ENCODE measurements at regions not wholly inside any gene's neighbourhood (a gene's known extent, or its start where the extent isn't known, plus 50 kb on each side); places are given as distances from the start of the nearest gene placed in this dataset.

DNA sequence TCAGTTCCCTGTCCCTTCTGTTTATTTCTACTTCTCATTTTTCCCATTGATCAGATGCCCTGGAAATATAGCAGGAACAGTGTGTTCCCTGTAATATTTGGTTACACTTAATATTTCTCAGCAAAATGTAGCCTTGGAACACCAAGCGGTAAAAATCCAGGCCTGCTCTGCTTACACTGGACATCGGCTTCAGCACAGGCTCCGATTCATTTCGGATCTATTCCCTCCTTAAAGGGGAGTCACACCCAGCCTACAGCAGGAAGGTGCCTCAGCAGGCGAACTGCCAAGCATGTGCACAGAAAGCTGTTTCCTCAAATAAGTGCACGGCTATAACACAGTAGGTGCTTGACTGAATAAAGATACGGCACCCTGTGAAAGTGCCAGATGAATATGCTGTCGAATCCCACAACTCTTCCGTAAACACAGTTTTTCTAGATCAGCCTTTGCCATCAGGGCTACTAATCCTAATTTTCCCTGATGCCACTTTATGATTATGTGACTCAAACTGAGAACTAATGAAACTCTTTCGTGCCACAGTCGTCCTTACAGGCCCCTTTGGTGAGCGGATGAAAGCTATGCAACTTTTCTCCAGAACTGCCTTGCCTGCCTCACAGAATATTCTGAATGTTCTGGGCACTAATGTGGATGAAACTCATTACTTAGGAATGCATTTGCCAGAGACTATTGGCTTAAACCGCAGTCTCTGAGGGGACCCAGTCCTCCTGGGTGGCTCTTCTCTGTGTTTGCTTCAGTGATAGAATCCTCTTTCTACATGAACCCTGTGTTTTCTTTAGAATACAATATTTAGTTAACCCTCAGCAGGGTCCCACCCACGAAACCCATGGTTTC, 275.5 kb upstream of the RUNX1 start:
- Mint-ChIP-seq H3K27ac (no peak overlapping the region), H3K27me3 (ENCODE audit: low read depth) (no peaks in the 10 kb centered on the region), H3K4me1 (ENCODE audit: low read depth) (peaks cover 18% of the 10 kb centered on the region), H3K9me3 (no peaks in the 10 kb centered on the region), H3K36me3 (ENCODE audit: low read depth) (peaks cover 1% of the 10 kb centered on the region), H3K4me3 (no peak overlapping the region)
- no peak for DNase-seq (ENCODE audit: low spot score)

DNA sequence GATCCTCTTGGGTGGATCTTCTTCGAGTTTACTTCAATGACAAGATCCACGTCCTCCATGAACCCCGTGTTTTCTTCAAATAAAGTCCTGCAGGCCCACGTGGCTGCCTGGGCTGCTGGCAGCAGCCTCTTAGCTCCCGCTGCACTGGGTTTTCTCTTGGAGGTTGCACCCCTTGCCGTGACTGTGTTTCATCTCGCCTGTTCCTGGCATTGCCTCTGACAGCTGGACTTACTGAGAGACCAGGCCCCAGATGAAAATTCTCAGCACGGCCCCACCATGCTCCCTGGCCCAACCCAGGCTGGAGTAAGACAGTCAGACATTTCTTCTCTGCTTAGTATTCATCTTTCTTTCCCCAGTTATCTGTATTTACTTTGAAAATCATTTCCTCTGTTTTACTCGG, 274.8 kb upstream of the RUNX1 start:
- Mint-ChIP-seq H3K4me3 (no peak overlapping the region), H3K4me1 (ENCODE audit: low read depth) (peaks cover 16% of the 10 kb centered on the region), H3K27ac (no peak overlapping the region), H3K36me3 (ENCODE audit: low read depth) (peaks cover 1% of the 10 kb centered on the region), H3K27me3 (ENCODE audit: low read depth) (no peaks in the 10 kb centered on the region), H3K9me3 (no peaks in the 10 kb centered on the region)
- DNase-seq (ENCODE audit: low spot score): no peak

GRCh38 chr21:35321322-35322200, 272.5 kb upstream of the RUNX1 start:
- H3K4me3 Mint-ChIP-seq: no peak overlapping the region
- H3K27me3 Mint-ChIP-seq (ENCODE audit: low read depth): no peaks in the 10 kb centered on the region
- H3K4me1 Mint-ChIP-seq (ENCODE audit: low read depth): peaks cover 17% of the 10 kb centered on the region
- no peaks in the 10 kb centered on the region for H3K36me3 Mint-ChIP-seq (ENCODE audit: low read depth)
- H3K9me3 Mint-ChIP-seq: no peaks in the 10 kb centered on the region
- no peak overlapping the region for H3K27ac Mint-ChIP-seq
- no peak for DNase-seq (ENCODE audit: low spot score)

GRCh38 chr21:35319684-35320283, 270.7 kb upstream of the RUNX1 start:
- Mint-ChIP-seq H3K27me3 (ENCODE audit: low read depth) (no peaks in the 10 kb centered on the region), H3K4me3 (no peak overlapping the region), H3K4me1 (ENCODE audit: low read depth) (peaks cover 2% of the 10 kb centered on the region), H3K27ac (no peak overlapping the region), H3K9me3 (no peaks in the 10 kb centered on the region), H3K36me3 (ENCODE audit: low read depth) (no peaks in the 10 kb centered on the region)
- DNase-seq (ENCODE audit: low spot score): no peak

GRCh38 chr21:35316933-35317332, 267.8 kb upstream of the RUNX1 start:
- peak; percentile 66 for DNase-seq (ENCODE audit: low spot score)
- Mint-ChIP-seq H3K4me1 (ENCODE audit: low read depth) (peaks cover 2% of the 10 kb centered on the region), H3K9me3 (no peaks in the 10 kb centered on the region), H3K27me3 (ENCODE audit: low read depth) (no peaks in the 10 kb centered on the region), H3K27ac (no peak overlapping the region), H3K36me3 (ENCODE audit: low read depth) (no peaks in the 10 kb centered on the region), H3K4me3 (no peak overlapping the region)

- H3K27ac Mint-ChIP-seq: no peak overlapping the region
- H3K4me3 Mint-ChIP-seq: no peak overlapping the region
- no peaks in the 10 kb centered on the region for H3K36me3 Mint-ChIP-seq (ENCODE audit: low read depth)
- H3K4me1 Mint-ChIP-seq (ENCODE audit: low read depth): peaks cover 2% of the 10 kb centered on the region
- H3K9me3 Mint-ChIP-seq: no peaks in the 10 kb centered on the region
- no peak for DNase-seq (ENCODE audit: low spot score)
- no peaks in the 10 kb centered on the region for H3K27me3 Mint-ChIP-seq (ENCODE audit: low read depth)
Measured at GRCh38 chr21:35316456-35316855, 267.4 kb upstream of the RUNX1 start.

DNA sequence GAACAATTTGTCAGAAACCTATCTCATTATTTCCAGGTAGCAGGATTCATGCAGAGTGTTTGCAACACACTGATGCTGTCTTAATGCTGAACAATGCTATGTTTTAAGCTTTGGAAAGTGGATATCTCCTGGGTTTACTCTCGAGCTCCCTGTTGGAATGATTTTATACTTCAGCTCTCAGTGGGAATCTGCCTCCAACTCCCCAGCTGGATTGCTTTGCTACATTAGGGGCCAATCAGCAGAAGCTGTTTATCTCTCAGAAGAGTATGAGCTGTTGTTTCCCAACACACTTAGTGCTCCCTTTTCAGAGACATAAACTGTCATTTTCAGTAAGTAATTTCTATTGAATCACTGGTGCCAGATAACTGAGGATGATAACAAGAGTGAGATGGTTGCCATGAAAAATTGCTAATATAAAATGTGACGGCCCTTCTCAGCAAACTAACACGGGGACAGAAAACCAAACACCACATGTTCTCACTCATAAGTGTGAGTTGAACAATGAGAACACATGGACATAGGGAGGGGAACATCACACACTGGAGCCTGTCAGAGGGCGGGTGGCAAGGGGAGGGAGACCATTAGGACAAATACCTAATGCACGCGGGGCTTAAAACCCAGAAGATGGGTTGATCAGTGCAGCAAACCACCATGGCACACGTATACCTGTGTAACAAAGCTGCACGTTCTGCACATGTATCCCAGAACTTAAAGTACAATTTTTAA, 265.9 kb upstream of the RUNX1 start:
- H3K36me3 Mint-ChIP-seq (ENCODE audit: low read depth): no peaks in the 10 kb centered on the region
- no peak for DNase-seq (ENCODE audit: low spot score)
- H3K27ac Mint-ChIP-seq: no peak overlapping the region
- H3K27me3 Mint-ChIP-seq (ENCODE audit: low read depth): no peaks in the 10 kb centered on the region
- H3K9me3 Mint-ChIP-seq: no peaks in the 10 kb centered on the region
- H3K4me1 Mint-ChIP-seq (ENCODE audit: low read depth): peaks cover 2% of the 10 kb centered on the region
- H3K4me3 Mint-ChIP-seq: no peak overlapping the region

- H3K9me3 Mint-ChIP-seq: peaks cover 7% of the 10 kb centered on the region
- DNase-seq (ENCODE audit: low spot score): no peak
- H3K27me3 Mint-ChIP-seq (ENCODE audit: low read depth): no peaks in the 10 kb centered on the region
- no peaks in the 10 kb centered on the region for H3K4me1 Mint-ChIP-seq (ENCODE audit: low read depth)
- H3K36me3 Mint-ChIP-seq (ENCODE audit: low read depth): peaks cover 2% of the 10 kb centered on the region
- H3K27ac Mint-ChIP-seq: no peak overlapping the region
- no peak overlapping the region for H3K4me3 Mint-ChIP-seq
Measured at GRCh38 chr21:35311985-35312384, 262.9 kb upstream of the RUNX1 start.

- no peaks in the 10 kb centered on the region for H3K4me1 Mint-ChIP-seq (ENCODE audit: low read depth)
- H3K9me3 Mint-ChIP-seq: peaks cover 7% of the 10 kb centered on the region
- H3K27ac Mint-ChIP-seq: no peak overlapping the region
- no peak overlapping the region for H3K4me3 Mint-ChIP-seq
- DNase-seq (ENCODE audit: low spot score): no peak
- no peaks in the 10 kb centered on the region for H3K27me3 Mint-ChIP-seq (ENCODE audit: low read depth)
- H3K36me3 Mint-ChIP-seq (ENCODE audit: low read depth): peaks cover 2% of the 10 kb centered on the region
Measured at GRCh38 chr21:35309316-35309715, 260.2 kb upstream of the RUNX1 start.

- no peaks in the 10 kb centered on the region for H3K4me1 Mint-ChIP-seq (ENCODE audit: low read depth)
- DNase-seq (ENCODE audit: low spot score): no peak
- peaks cover 5% of the 10 kb centered on the region for H3K9me3 Mint-ChIP-seq
- no peak overlapping the region for H3K4me3 Mint-ChIP-seq
- no peaks in the 10 kb centered on the region for H3K27me3 Mint-ChIP-seq (ENCODE audit: low read depth)
- H3K27ac Mint-ChIP-seq: no peak overlapping the region
- H3K36me3 Mint-ChIP-seq (ENCODE audit: low read depth): no peaks in the 10 kb centered on the region
Measured at GRCh38 chr21:35303085-35303484, 254.0 kb upstream of the RUNX1 start.

DNA sequence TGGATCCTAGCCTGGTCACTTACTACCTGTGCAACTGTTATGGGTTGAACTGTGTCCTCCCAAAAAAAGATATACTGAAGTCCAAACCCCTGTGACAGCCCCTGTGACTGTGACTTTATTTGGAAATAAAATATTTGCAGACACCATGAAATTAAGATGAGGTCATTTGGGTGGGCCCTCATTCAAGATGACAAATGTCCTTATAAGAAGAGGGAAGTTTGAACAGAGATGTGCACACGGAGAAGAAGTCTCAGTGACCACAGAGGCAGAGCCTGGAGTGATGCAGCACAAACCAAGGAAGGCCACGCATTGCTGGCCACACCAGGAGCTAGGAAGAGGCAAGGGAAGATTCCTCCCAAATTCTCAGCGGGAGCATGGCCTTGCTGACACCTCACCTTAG, 249.7 kb upstream of the RUNX1 start:
- no peak overlapping the region for H3K4me3 Mint-ChIP-seq
- no peaks in the 10 kb centered on the region for H3K36me3 Mint-ChIP-seq (ENCODE audit: low read depth)

DNA sequence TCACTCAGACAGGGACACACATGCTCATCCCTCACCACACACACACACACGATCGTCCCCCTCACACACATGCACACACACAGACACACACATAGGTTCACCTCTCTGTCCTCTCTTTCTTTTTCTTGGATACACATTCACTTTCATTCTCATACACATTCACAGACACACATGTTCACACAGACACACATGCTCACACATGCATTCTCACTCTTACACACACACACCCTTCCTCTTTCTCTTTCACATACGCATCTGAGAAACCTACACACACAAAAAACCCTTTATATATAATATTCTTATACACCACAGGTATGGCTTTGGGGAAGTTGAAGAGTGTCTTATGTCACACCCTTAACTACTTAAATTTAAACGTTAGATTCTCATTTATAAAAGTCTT, 248.6 kb upstream of the RUNX1 start:
- no peaks in the 10 kb centered on the region for H3K36me3 Mint-ChIP-seq (ENCODE audit: low read depth)
- no peak overlapping the region for H3K4me3 Mint-ChIP-seq
- H3K27me3 Mint-ChIP-seq (ENCODE audit: low read depth): no peaks in the 10 kb centered on the region
- no peak overlapping the region for H3K27ac Mint-ChIP-seq
- H3K4me1 Mint-ChIP-seq (ENCODE audit: low read depth): peaks cover 8% of the 10 kb centered on the region
- no peak for DNase-seq (ENCODE audit: low spot score)
- peaks cover 5% of the 10 kb centered on the region for H3K9me3 Mint-ChIP-seq

More for the DNA sequence above, 249.7 kb upstream of the RUNX1 start:
- H3K4me1 Mint-ChIP-seq (ENCODE audit: low read depth): peaks cover 8% of the 10 kb centered on the region
- DNase-seq (ENCODE audit: low spot score): no peak
- peaks cover 5% of the 10 kb centered on the region for H3K9me3 Mint-ChIP-seq
- H3K27me3 Mint-ChIP-seq (ENCODE audit: low read depth): no peaks in the 10 kb centered on the region
- H3K27ac Mint-ChIP-seq: no peak overlapping the region

- Mint-ChIP-seq H3K27me3 (ENCODE audit: low read depth) (peaks cover 2% of the 10 kb centered on the region), H3K4me3 (no peak overlapping the region), H3K4me1 (ENCODE audit: low read depth) (peaks cover 8% of the 10 kb centered on the region), H3K36me3 (ENCODE audit: low read depth) (no peaks in the 10 kb centered on the region), H3K9me3 (no peaks in the 10 kb centered on the region), H3K27ac (no peak overlapping the region)
- no peak for DNase-seq (ENCODE audit: low spot score)
Measured at GRCh38 chr21:35294231-35294898, 245.3 kb upstream of the RUNX1 start.

Measured in T-helper 2 cell treated with Interferon-gamma antibody and Interleukin-4, amounts not matched to agents 5 μg/mL and 100 μg/mL, for 36 hours (primary cell).